ENCODE measurements at regions not wholly inside any gene's neighbourhood (a gene's known extent, or its start where the extent isn't known, plus 50 kb on each side); places are given as distances from the start of the nearest gene placed in this dataset.
"Not testable (repeated sequence)": the region's sequence is repeated elsewhere in the genome, so short reads cannot be mapped to it uniquely, and the experiment has no call there.

- TF ChIP-seq CBX3 (IDR thresholded peaks at IDR 0.05; ENCODE audit: low read depth); POLR2AphosphoS5 (IDR thresholded peaks at IDR 0.05; ENCODE audit: low read depth, low read length); CTCF (IDR thresholded peaks at IDR 0.05 in 2 of 3, conservative IDR thresholded peaks at IDR 0.05 in 1 of 3; ENCODE audit: borderline replicate concordance in 1 of 3, insufficient read depth in 1 of 3, low read depth in 2 of 3, low read length in 2 of 3); POLR2A (IDR thresholded peaks at IDR 0.05; ENCODE audit: borderline replicate concordance, extremely low read depth, insufficient read depth, insufficient read length); EZH2 (IDR thresholded peaks at IDR 0.05); YY1 (IDR thresholded peaks at IDR 0.05; ENCODE audit: extremely low read depth, insufficient replicate concordance, low read depth, low read length); CEBPB (IDR thresholded peaks at IDR 0.05; ENCODE audit: low read depth); ZNF274 (IDR thresholded peaks at IDR 0.05; ENCODE audit: low read depth, low read length); ELF1 (IDR thresholded peaks at IDR 0.05; ENCODE audit: borderline replicate concordance, low read depth); RAD21 (IDR thresholded peaks at IDR 0.05; ENCODE audit: low read depth); FOSL1 (IDR thresholded peaks at IDR 0.05; ENCODE audit: low read depth); JUND (IDR thresholded peaks at IDR 0.05); SP1 (IDR thresholded peaks at IDR 0.05; ENCODE audit: low read depth); MAX (IDR thresholded peaks at IDR 0.05): not testable (repeated sequence)
Observed at GRCh38 chr9:64016845-64017406, 1268.1 kb downstream of the FOXD4L5 start.
